GM19025 (cell line): ENCODE measurements at regions not wholly inside any gene's neighbourhood (a gene's known extent, or its start where the extent isn't known, plus 50 kb on each side); places are given as distances from the start of the nearest gene placed in this dataset.
A peak's percentile ranks its signal among the peaks of the same experiment; 100 is the strongest.

Experiments
- ATAC-seq: cut with Tn5 transposase; IDR thresholded peaks from one replicate; pipeline ENCODE4 v1.9.1; 2021; ENCODE audit warnings: mild to moderate bottlenecking, low read depth, moderate library complexity; ENCODE audit not compliant: unreplicated experiment

- ATAC-seq, result no peak
These were observed 489.9 kb downstream of the SHISA9 start for GRCh38 chr16:13391337-13391736.

GRCh38 chr16:13392341-13392740 is 490.9 kb downstream of the SHISA9 start:
- no peak for ATAC-seq

- no peak for ATAC-seq
These were observed 492.4 kb downstream of the SHISA9 start for GRCh38 chr16:13393816-13394215.

- no peak for ATAC-seq
These were observed 493.1 kb downstream of the SHISA9 start for GRCh38 chr16:13394488-13394887.

- no peak for ATAC-seq
These were observed 495.7 kb downstream of the SHISA9 start for GRCh38 chr16:13397126-13397525.

GRCh38 chr16:13401641-13402040 is 500.2 kb downstream of the SHISA9 start:
- ATAC-seq, result no peak

GRCh38 chr16:13402601-13403000 is 501.2 kb downstream of the SHISA9 start:
- ATAC-seq, result no peak

- no peak for ATAC-seq
These were observed 501.9 kb downstream of the SHISA9 start for GRCh38 chr16:13403326-13403725.

- ATAC-seq, result no peak
These were observed 505.8 kb upstream of the ERCC4 start for GRCh38 chr16:13414154-13414553.

GRCh38 chr16:13419589-13419988 is 500.4 kb upstream of the ERCC4 start:
- ATAC-seq, result no peak

- no peak for ATAC-seq
These were observed 498.2 kb upstream of the ERCC4 start for GRCh38 chr16:13421726-13422125.

- no peak for ATAC-seq
These were observed 494.1 kb upstream of the ERCC4 start for GRCh38 chr16:13425836-13426235.

- no peak for ATAC-seq
These were observed 493.7 kb upstream of the ERCC4 start for GRCh38 chr16:13426269-13426668.

- no peak for ATAC-seq
These were observed 493.2 kb upstream of the ERCC4 start for GRCh38 chr16:13426736-13427135.

GRCh38 chr16:13427943-13428342 is 492.0 kb upstream of the ERCC4 start:
- ATAC-seq, result no peak

- ATAC-seq, result no peak
These were observed 490.5 kb upstream of the ERCC4 start for GRCh38 chr16:13429416-13429815.

GRCh38 chr16:13435415-13435814 is 484.5 kb upstream of the ERCC4 start:
- ATAC-seq, result no peak

GRCh38 chr16:13435873-13436474 is 484.0 kb upstream of the ERCC4 start:
- no peak for ATAC-seq

GRCh38 chr16:13436641-13437412 is 483.1 kb upstream of the ERCC4 start:
- peak; percentile 62 for ATAC-seq

- ATAC-seq, result no peak
These were observed 482.6 kb upstream of the ERCC4 start for GRCh38 chr16:13437413-13437795.

GRCh38 chr16:13438064-13438463 is 481.9 kb upstream of the ERCC4 start:
- no peak for ATAC-seq

- no peak for ATAC-seq
These were observed 480.2 kb upstream of the ERCC4 start for GRCh38 chr16:13439766-13440165.
